Cardiac fibroblast (primary cell): ENCODE measurements at regions not wholly inside any gene's neighbourhood (a gene's known extent, or its start where the extent isn't known, plus 50 kb on each side); places are given as distances from the start of the nearest gene placed in this dataset.
A peak's percentile ranks its signal among the peaks of the same experiment; 100 is the strongest.

Experiments
- DNase-seq, 2 donors: peaks; one replicate each; pipeline versions ENCODE4 v3.0.0 to v3.0.0-alpha.2; 2010; ENCODE audit warnings: low read depth in 2 of 2
- H3K4me3 ChIP-seq, 2 donors: replicated peaks in 1 of 2; 1 replicate in 1 of 2; 2 replicates in 1 of 2; pipeline ENCODE4 v1.5.1; 2011; ENCODE audit warnings: low read depth in 2 of 2, low read length in 2 of 2, mild to moderate bottlenecking in 2 of 2, moderate library complexity in 1 of 2
- TF ChIP-seq, protein P1 (sequence below): IDR thresholded peaks from one replicate; pipeline ENCODE4 v1.5.1; 2011; ENCODE audit warnings: low read depth, mild to moderate bottlenecking, low read length, inconsistent platforms

DNA sequence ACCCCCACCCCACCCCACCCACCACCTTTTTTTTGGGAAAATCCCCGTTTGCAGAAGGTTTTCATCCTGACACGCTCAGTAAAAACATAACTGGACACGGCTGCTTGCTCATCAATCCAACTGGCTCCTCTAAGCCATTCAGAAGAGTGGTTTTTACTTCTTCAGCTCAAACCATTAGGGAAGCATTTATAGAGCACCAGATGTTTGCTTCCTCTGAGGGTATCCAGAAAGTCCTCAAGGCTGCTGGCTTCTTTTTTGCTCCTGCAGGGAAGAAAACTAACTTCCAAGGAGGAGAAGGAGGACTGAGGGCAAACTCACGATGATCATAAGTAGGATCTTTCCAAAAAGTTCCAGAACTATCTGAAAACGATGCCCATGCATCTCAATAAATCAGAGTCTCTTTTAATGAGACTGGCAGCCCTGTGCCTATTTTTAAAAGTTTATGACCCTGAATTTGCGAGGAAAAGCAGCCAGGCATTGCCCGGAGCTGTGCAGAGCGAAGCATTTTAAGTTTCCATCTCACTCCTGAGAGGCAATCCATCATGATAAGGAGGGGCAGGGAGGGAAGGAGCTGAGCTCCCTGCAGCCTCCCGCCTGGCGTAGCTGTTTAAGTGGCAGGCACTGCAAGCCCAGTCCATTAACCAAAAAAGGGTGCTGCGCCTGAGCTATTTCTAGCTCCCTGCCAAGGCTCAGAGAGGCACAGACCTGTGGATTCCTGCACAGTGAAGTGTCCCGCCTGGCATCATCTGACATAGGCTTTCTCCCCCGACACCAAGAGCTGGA lies 146.3 kb upstream of the FOXF1 start:
- peak in 1 of 2 donors; percentile 19 for DNase-seq
- H3K4me3 ChIP-seq, result no peak overlapping the region
- TF ChIP-seq, protein P1, sequence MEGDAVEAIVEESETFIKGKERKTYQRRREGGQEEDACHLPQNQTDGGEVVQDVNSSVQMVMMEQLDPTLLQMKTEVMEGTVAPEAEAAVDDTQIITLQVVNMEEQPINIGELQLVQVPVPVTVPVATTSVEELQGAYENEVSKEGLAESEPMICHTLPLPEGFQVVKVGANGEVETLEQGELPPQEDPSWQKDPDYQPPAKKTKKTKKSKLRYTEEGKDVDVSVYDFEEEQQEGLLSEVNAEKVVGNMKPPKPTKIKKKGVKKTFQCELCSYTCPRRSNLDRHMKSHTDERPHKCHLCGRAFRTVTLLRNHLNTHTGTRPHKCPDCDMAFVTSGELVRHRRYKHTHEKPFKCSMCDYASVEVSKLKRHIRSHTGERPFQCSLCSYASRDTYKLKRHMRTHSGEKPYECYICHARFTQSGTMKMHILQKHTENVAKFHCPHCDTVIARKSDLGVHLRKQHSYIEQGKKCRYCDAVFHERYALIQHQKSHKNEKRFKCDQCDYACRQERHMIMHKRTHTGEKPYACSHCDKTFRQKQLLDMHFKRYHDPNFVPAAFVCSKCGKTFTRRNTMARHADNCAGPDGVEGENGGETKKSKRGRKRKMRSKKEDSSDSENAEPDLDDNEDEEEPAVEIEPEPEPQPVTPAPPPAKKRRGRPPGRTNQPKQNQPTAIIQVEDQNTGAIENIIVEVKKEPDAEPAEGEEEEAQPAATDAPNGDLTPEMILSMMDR, result no peak

DNA sequence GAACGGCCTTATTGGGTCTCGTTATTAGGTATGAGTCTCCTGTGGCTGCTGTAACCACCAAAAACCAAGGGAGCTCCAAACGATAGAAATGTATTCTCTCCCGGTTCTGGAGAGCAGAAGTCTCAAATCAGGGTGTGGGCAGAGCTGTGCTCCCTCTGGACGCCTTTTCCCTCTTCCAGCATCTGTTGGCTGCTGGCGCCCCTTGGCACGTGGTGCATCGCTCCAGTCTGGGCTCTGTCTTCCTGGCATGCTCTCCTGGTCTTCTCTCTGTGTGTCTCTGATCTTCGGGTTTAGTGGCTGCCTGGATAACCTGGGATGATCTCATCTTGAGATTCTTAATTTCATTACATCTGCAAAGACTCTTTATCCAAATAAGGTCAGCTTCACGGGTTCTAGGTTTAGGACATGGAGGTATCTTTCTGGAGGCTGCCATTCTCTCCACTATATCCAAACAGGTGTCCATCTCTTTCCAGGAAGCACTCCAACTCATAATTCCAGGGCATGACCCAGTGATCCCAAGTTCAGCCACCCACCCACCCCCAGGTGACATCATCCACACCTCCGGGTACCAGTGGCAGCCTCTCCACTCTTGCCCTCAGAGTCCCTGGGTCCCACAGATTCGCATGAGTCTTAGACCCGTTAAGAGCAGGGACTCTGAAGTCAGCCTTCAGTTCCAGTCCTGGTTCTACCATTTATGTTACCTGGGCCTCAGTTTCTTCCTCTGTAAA lies 145.5 kb upstream of the FOXF1 start:
- no peak for DNase-seq
- TF ChIP-seq, protein P1, result no peak
- no peak overlapping the region for H3K4me3 ChIP-seq

DNA sequence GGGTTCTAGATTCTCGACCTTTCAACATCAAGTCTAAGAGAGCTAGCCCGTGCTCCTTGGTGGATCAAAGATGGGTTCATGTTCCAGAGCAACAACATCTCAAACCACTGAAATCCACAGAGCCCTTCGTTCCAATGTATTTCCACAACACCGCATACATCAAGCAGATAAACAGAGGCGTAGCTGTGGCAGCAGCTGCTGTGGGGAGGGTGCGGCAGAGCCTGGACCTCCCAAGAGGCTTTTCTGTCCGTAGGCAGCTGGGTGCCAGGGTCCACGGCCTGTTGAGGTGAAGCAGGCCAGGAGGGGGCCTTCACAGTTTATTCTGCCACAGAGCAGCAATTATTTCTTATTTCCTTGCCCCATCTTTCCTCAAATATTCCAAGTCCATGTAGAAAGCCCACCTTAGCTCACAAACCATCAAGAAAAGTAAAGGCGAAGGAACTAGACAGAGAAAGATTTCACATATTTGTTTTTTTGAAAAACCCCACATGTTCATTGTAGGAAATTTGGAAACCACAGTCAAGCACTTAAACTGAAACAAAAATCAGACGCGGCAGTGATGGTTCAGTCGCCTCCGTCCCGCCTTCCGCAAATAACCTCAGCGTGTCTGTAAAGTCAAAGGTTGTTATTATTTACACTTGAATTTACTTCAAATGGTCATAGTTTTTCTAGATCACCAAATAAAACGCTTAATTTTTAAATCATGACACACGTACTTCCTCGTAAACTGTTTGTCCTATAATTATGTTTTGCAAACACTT lies 144.6 kb upstream of the FOXF1 start:
- TF ChIP-seq, protein P1, result no peak
- H3K4me3 ChIP-seq, result no peak overlapping the region
- no peak for DNase-seq

DNA sequence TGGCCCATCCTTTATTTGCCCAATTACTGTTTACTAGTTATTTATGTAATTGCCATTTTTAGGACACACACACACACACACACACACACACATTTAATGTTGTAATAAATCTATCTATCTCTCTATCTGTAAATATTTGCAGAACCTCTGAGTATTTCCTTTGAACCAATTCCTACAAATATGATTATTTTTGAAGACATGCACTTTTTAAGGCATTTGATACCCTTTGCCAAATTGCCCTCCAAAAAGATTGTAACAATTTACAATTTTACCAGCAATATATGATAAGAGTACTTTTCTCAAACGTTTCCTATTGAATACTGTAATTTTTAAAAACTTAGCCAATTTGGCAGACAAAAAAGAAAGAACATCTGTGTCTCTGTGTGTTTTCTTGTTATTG lies 143.8 kb upstream of the FOXF1 start:
- TF ChIP-seq, protein P1, result no peak
- H3K4me3 ChIP-seq, result no peak overlapping the region
- no peak for DNase-seq

DNA sequence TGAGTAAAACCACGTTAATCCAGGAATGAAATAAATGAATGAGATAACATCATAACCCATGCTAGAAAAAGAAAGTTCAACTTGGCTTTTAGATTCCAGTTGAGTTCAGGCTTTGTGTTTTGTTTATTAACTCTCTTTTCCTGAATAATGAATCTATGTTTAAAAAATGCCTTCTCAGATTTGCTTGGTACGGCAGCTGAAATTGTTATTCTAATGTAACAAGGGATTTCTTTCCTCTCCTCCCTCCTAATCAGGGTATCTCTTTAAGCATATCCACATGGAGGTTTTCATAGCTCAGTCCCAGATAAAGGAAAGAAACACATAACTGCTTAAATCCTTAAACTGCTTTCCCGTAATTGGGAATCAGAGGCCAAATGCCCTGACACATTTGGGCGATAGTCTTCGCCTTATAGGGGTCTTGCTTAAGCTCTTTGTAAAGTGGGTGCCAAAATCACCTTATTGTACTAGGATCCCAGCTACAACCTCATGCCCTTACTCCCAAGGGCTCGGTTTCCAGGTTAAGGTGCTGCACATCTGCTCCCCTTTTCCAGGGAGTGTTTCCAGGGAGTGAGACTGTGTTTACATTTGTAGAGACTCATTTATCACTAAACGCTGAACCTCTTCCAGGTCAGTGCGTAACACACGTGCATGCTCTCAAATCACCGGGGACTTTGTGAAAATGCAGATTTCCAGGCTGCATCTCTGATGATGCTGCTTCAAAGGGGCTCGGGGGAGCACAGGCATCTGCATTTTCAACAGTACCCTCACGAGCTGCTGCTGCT lies 142.8 kb upstream of the FOXF1 start:
- H3K4me3 ChIP-seq, result no peak overlapping the region
- DNase-seq, result no peak
- TF ChIP-seq, protein P1, result no peak

DNA sequence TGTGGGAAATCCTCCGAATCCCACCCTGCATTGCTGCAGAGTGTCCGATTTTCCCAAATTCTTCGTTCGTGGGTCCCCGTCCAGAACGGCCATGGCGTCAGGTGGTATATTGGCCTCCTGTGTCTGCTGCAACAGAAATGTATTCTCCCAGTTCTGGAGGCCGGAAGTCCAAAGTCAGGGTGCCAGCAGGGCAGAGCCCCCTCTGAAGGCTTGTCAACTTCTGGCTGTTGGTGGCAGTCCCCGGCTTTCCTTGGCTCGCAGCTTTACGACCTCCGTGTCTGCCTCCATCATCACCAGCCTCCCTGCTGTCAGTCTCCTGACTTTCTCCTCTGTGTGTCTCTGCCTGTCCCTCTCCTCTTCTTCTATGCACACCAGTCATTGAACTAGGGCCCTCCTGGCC lies 142.1 kb upstream of the FOXF1 start:
- TF ChIP-seq, protein P1, result no peak
- DNase-seq, result no peak

More for the DNA sequence above, 142.1 kb upstream of the FOXF1 start:
- no peak overlapping the region for H3K4me3 ChIP-seq
